HG02938 (cell line): ENCODE measurements at regions not wholly inside any gene's neighbourhood (a gene's known extent, or its start where the extent isn't known, plus 50 kb on each side); places are given as distances from the start of the nearest gene placed in this dataset.

Experiments used
- ATAC-seq: cut with Tn5 transposase; IDR thresholded peaks from one replicate; pipeline ENCODE4 v1.9.1; 2021; ENCODE audit warnings: mild to moderate bottlenecking, moderate library complexity; ENCODE audit not compliant: unreplicated experiment

GRCh38 chr6:40274058-40274457 is 313.1 kb downstream of the LRFN2 start:
- no peak for ATAC-seq

- ATAC-seq: no peak
These were observed 318.6 kb downstream of the LRFN2 start for GRCh38 chr6:40268614-40269013.

GRCh38 chr6:40268166-40268565 is 319.0 kb downstream of the LRFN2 start:
- no peak for ATAC-seq

GRCh38 chr6:40265615-40266014 is 321.5 kb downstream of the LRFN2 start:
- no peak for ATAC-seq

- ATAC-seq: no peak
These were observed 323.2 kb downstream of the LRFN2 start for GRCh38 chr6:40263970-40264369.

GRCh38 chr6:40262363-40262762 is 324.8 kb downstream of the LRFN2 start:
- ATAC-seq: no peak

GRCh38 chr6:40258531-40258930 is 324.3 kb upstream of the MOCS1 start:
- ATAC-seq: no peak

- no peak for ATAC-seq
These were observed 322.6 kb upstream of the MOCS1 start for GRCh38 chr6:40256831-40257230.

GRCh38 chr6:40256224-40256623 is 322.0 kb upstream of the MOCS1 start:
- ATAC-seq: no peak

GRCh38 chr6:40253420-40253819 is 319.2 kb upstream of the MOCS1 start:
- no peak for ATAC-seq

GRCh38 chr6:40252531-40253258 is 318.4 kb upstream of the MOCS1 start:
- ATAC-seq: peak; percentile 59

- no peak for ATAC-seq
These were observed 317.5 kb upstream of the MOCS1 start for GRCh38 chr6:40251637-40252300.

GRCh38 chr6:40249935-40250334 is 315.7 kb upstream of the MOCS1 start:
- no peak for ATAC-seq

- no peak for ATAC-seq
These were observed 313.4 kb upstream of the MOCS1 start for GRCh38 chr6:40247516-40248115.

- ATAC-seq: no peak
These were observed 310.4 kb upstream of the MOCS1 start for GRCh38 chr6:40244699-40245098.

- ATAC-seq: no peak
These were observed 298.4 kb upstream of the MOCS1 start for GRCh38 chr6:40232698-40233097.

GRCh38 chr6:40227735-40228134 is 293.5 kb upstream of the MOCS1 start:
- ATAC-seq: no peak

GRCh38 chr6:40222354-40222753 is 288.1 kb upstream of the MOCS1 start:
- ATAC-seq: no peak

- ATAC-seq: no peak
These were observed 285.5 kb upstream of the MOCS1 start for GRCh38 chr6:40219799-40220198.

GRCh38 chr6:40210628-40211056 is 276.4 kb upstream of the MOCS1 start:
- no peak for ATAC-seq

GRCh38 chr6:40205801-40206200 is 271.5 kb upstream of the MOCS1 start:
- ATAC-seq: no peak

- ATAC-seq: no peak
These were observed 270.7 kb upstream of the MOCS1 start for GRCh38 chr6:40205004-40205403.
